ENCODE measurements at regions not wholly inside any gene's neighbourhood (a gene's known extent, or its start where the extent isn't known, plus 50 kb on each side); places are given as distances from the start of the nearest gene placed in this dataset.

GRCh38 chr19:30784850-30785457 lies 412.8 kb downstream of the ZNF536 start:
- TF ChIP-seq, protein P1, sequence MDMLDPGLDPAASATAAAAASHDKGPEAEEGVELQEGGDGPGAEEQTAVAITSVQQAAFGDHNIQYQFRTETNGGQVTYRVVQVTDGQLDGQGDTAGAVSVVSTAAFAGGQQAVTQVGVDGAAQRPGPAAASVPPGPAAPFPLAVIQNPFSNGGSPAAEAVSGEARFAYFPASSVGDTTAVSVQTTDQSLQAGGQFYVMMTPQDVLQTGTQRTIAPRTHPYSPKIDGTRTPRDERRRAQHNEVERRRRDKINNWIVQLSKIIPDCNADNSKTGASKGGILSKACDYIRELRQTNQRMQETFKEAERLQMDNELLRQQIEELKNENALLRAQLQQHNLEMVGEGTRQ (IDR thresholded peaks at IDR 0.05) = no peak
- TF ChIP-seq, protein P2, sequence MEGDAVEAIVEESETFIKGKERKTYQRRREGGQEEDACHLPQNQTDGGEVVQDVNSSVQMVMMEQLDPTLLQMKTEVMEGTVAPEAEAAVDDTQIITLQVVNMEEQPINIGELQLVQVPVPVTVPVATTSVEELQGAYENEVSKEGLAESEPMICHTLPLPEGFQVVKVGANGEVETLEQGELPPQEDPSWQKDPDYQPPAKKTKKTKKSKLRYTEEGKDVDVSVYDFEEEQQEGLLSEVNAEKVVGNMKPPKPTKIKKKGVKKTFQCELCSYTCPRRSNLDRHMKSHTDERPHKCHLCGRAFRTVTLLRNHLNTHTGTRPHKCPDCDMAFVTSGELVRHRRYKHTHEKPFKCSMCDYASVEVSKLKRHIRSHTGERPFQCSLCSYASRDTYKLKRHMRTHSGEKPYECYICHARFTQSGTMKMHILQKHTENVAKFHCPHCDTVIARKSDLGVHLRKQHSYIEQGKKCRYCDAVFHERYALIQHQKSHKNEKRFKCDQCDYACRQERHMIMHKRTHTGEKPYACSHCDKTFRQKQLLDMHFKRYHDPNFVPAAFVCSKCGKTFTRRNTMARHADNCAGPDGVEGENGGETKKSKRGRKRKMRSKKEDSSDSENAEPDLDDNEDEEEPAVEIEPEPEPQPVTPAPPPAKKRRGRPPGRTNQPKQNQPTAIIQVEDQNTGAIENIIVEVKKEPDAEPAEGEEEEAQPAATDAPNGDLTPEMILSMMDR (IDR thresholded peaks at IDR 0.05) = peak; percentile 40; the same call in 2 of the 3 replicates
- TF ChIP-seq ZFP36 (IDR thresholded peaks at IDR 0.05; ENCODE audit: borderline replicate concordance, partially characterized antibody) = no peak
- peak; percentile 42; the same call in 1 of the 3 replicates for TF ChIP-seq SMC3 (IDR thresholded peaks at IDR 0.05)
- TF ChIP-seq POLR2A (IDR thresholded peaks at IDR 0.05; ENCODE audit: low read length) = no peak
